ENCODE measurements at regions not wholly inside any gene's neighbourhood (a gene's known extent, or its start where the extent isn't known, plus 50 kb on each side); places are given as distances from the start of the nearest gene placed in this dataset.

DNA sequence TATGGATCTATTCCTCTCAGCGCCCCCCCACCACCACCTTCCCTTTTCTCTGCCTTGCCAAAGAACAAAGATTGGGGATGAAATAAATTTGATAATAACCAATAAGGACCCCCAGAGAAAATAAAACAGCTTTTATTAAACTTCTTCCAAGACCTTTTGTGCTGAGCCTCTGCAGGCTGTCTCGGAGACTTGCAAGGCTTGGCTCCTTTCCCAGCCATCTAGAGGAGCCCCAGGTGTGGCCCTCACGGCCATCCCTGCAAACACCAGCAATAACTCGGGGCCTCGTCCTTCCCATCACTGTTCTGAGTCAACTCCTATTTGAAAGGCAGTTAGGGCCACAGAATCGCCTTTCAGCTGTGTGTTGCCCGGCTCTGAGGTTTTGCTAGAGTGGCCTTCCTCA lies 51.2 kb upstream of the LMO1 start:
- Histone ChIP-seq H3K56ac (ENCODE audit: low read length) (no peak overlapping the region), H3K4me1 (ENCODE audit: control insufficient read depth, low read depth, low read length) (no peaks in the 10 kb centered on the region), H3K79me2 (ENCODE audit: control insufficient read depth, insufficient read depth, low read length) (no peaks in the 10 kb centered on the region), H3K27ac (ENCODE audit: low read depth, low read length) (no peak overlapping the region), H2BK120ac (ENCODE audit: low read depth, low read length) (no peak overlapping the region), H4K8ac (ENCODE audit: low read depth, low read length) (no peak overlapping the region), H2AK5ac (ENCODE audit: low read length) (no peak overlapping the region), H3K27me3 (ENCODE audit: insufficient read depth, low read length, poor library complexity) (no peaks in the 10 kb centered on the region), H3K4ac (ENCODE audit: low read depth, low read length) (no peak overlapping the region), H3K23ac (ENCODE audit: low read length) (no peak overlapping the region), H3K4me2 (ENCODE audit: low read length) (no peak overlapping the region), H3K18ac (ENCODE audit: low read length) (no peak overlapping the region), H3K36me3 (ENCODE audit: control insufficient read depth, insufficient read depth, low read length) (no peaks in the 10 kb centered on the region), H2BK15ac (replicated peaks; ENCODE audit: low read depth) (no peak overlapping the region), H3K79me1 (ENCODE audit: low read length) (no peaks in the 10 kb centered on the region), H3K9ac (ENCODE audit: low read length) (no peak overlapping the region), H2BK5ac (ENCODE audit: low read length) (no peak overlapping the region), H3K4me3 (ENCODE audit: low read length) (no peak overlapping the region), H4K5ac (ENCODE audit: low read length) (no peak overlapping the region)
- WGBS (ENCODE audit: extremely low coverage, insufficient coverage, low lambda C conversion rate): no CpG with 5 or more reads among the region's 7 CpGs
- no peak for DNase-seq

DNA sequence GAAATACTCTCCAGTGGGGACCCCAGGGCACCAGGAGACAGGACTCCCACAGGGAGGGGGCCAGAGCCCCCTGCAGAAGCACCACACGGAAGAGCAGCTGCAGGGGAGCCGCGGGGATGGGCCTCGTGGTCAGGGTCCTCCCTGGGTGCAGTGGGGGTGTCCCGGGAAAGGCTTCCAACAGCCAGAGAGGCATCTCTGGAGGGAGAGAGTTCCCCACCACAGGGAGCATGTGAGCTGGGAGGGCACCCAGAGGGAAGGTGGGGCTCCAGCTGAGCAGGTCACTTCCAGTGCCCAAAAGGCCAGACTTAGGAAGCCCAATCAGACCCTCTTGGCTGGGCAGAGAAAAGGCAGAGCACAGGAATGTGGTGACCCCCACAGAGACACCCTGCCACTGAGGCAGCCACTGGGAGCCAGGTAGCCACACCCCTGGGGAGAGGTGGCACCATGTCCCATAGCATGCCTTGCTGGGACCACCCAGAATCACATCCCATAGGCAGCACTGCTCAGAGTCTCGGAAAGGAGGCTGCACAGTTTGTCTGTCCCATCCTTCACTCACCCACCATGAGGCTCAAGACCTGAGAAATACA lies 49.9 kb upstream of the LMO1 start:
- no peak overlapping the region for H3K4ac ChIP-seq (ENCODE audit: low read depth, low read length)
- no peaks in the 10 kb centered on the region for H3K79me1 ChIP-seq (ENCODE audit: low read length)
- no peak overlapping the region for H3K23ac ChIP-seq (ENCODE audit: low read length)
- no peak for DNase-seq
- H3K18ac ChIP-seq (ENCODE audit: low read length): no peak overlapping the region
- no CpG with 5 or more reads among the region's 6 CpGs for WGBS (ENCODE audit: extremely low coverage, insufficient coverage, low lambda C conversion rate)
- H3K4me1 ChIP-seq (ENCODE audit: control insufficient read depth, low read depth, low read length): no peaks in the 10 kb centered on the region
- H3K36me3 ChIP-seq (ENCODE audit: control insufficient read depth, insufficient read depth, low read length): no peaks in the 10 kb centered on the region
- H2AK5ac ChIP-seq (ENCODE audit: low read length): no peak overlapping the region
- H2BK5ac ChIP-seq (ENCODE audit: low read length): no peak overlapping the region
- no peaks in the 10 kb centered on the region for H3K79me2 ChIP-seq (ENCODE audit: control insufficient read depth, insufficient read depth, low read length)
- H3K56ac ChIP-seq (ENCODE audit: low read length): no peak overlapping the region
- no peak overlapping the region for H2BK120ac ChIP-seq (ENCODE audit: low read depth, low read length)
- no peaks in the 10 kb centered on the region for H3K27me3 ChIP-seq (ENCODE audit: insufficient read depth, low read length, poor library complexity)
- no peak overlapping the region for H3K27ac ChIP-seq (ENCODE audit: low read depth, low read length)
- H3K4me3 ChIP-seq (ENCODE audit: low read length): no peak overlapping the region
- H4K8ac ChIP-seq (ENCODE audit: low read depth, low read length): no peak overlapping the region
- no peak overlapping the region for H4K5ac ChIP-seq (ENCODE audit: low read length)
- H2BK15ac ChIP-seq (replicated peaks; ENCODE audit: low read depth): no peak overlapping the region
- no peak overlapping the region for H3K4me2 ChIP-seq (ENCODE audit: low read length)
- no peak overlapping the region for H3K9ac ChIP-seq (ENCODE audit: low read length)
